ENCODE measurements at regions not wholly inside any gene's neighbourhood (a gene's known extent, or its start where the extent isn't known, plus 50 kb on each side); places are given as distances from the start of the nearest gene placed in this dataset.

DNA sequence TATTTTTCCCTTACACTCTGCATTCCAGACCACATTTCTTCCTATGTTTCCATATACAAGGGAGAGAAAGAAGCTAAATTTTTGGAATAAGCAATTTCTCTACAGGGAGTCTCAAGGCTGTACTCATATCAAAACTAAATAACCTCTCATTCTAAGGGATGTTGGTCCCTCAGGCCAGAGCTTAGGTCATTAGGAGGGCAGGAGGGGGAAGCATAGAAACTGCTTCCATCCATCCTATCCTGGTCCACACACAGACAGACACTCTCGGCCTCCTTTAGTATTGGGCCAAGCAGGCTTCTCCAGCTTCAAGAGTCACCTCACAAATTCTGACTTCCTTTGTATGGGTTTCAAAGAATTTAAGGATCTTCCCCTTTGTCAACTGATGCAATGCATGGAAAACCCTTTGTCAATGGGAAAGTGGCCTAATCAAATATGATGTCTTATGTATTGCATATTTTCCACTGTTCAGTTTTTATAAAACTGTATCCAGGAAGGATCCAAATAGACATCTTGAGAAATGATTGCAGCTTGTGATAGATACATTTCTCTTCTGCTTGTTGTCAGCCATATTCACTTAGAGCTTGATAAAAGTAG is 140.7 kb upstream of the RARB start:
- H3K4me3 Mint-ChIP-seq = no peak overlapping the region
- TF ChIP-seq, protein P1, sequence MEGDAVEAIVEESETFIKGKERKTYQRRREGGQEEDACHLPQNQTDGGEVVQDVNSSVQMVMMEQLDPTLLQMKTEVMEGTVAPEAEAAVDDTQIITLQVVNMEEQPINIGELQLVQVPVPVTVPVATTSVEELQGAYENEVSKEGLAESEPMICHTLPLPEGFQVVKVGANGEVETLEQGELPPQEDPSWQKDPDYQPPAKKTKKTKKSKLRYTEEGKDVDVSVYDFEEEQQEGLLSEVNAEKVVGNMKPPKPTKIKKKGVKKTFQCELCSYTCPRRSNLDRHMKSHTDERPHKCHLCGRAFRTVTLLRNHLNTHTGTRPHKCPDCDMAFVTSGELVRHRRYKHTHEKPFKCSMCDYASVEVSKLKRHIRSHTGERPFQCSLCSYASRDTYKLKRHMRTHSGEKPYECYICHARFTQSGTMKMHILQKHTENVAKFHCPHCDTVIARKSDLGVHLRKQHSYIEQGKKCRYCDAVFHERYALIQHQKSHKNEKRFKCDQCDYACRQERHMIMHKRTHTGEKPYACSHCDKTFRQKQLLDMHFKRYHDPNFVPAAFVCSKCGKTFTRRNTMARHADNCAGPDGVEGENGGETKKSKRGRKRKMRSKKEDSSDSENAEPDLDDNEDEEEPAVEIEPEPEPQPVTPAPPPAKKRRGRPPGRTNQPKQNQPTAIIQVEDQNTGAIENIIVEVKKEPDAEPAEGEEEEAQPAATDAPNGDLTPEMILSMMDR (IDR thresholded peaks at IDR 0.05) = no peak
- H3K9me3 Mint-ChIP-seq = peaks cover 3% of the 10 kb centered on the region
- ChIA-PET POLR2A (no interaction called here), CTCF (no interaction called here)
- H3K4me1 Mint-ChIP-seq (ENCODE audit: low read depth) = no peaks in the 10 kb centered on the region
- no peak overlapping the region for H3K27ac Mint-ChIP-seq
- no peaks in the 10 kb centered on the region for H3K36me3 Mint-ChIP-seq (ENCODE audit: low read depth)
- no peaks in the 10 kb centered on the region for H3K27me3 Mint-ChIP-seq
- intact Hi-C loops (cut with micrococcal nuclease) = no loop called here
- no peak for DNase-seq
- no peak for ATAC-seq

DNA sequence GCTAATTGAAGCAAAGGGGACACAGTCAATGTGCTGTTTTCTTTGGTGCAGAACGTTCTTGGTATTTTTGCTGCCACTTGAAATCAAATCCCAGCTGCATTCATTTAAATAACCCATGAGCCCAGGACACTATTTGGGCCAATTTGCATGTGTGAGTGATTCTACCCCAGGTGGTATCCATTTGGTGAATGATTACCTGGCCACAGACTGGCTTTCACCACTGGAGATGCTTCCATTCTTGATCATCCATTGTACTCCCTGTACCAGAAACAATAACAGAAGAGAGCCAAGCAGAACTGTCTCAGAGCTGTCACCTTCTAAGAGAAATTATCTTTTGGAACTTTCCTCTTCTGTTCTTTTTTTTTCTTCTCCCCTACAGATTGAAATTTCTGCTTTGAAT is 139.7 kb upstream of the RARB start:
- CTCF ChIA-PET = no interaction called here
- Mint-ChIP-seq H3K27ac (no peak overlapping the region), H3K27me3 (no peaks in the 10 kb centered on the region), H3K4me1 (ENCODE audit: low read depth) (no peaks in the 10 kb centered on the region), H3K36me3 (ENCODE audit: low read depth) (no peaks in the 10 kb centered on the region), H3K9me3 (peaks cover 3% of the 10 kb centered on the region), H3K4me3 (no peak overlapping the region)
- TF ChIP-seq, protein P1 (IDR thresholded peaks at IDR 0.05) = no peak
- POLR2A ChIA-PET = no interaction called here
- no peak for DNase-seq
- no peak for ATAC-seq
- intact Hi-C loops (cut with micrococcal nuclease) = no loop called here

DNA sequence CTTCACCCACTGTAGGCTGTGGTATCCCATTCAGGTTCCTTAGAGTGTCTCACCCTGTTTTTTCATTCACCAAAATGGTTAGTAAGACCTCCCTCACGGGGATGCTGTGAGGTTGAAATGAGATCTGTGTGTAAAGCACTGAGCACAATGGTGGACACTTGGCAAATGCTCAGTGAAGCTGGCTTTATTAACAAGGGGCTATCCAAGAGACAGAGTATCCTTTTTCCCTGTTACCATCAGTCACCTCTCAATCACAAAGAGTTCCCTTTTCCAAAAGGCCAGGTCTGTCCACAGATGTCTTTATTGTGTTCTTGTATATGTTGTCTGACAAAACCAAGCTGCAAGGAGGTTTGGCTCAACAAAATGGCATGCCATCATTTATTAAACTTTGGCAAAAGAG is 138.9 kb upstream of the RARB start:
- ChIA-PET CTCF (no interaction called here), POLR2A (no interaction called here)
- Mint-ChIP-seq H3K36me3 (ENCODE audit: low read depth) (no peaks in the 10 kb centered on the region), H3K4me1 (ENCODE audit: low read depth) (no peaks in the 10 kb centered on the region), H3K27ac (no peak overlapping the region), H3K4me3 (no peak overlapping the region), H3K27me3 (no peaks in the 10 kb centered on the region), H3K9me3 (peaks cover 3% of the 10 kb centered on the region)
- intact Hi-C loops (cut with micrococcal nuclease) = no loop called here
- ATAC-seq = no peak
- TF ChIP-seq, protein P1 (IDR thresholded peaks at IDR 0.05) = no peak
- DNase-seq = no peak

DNA sequence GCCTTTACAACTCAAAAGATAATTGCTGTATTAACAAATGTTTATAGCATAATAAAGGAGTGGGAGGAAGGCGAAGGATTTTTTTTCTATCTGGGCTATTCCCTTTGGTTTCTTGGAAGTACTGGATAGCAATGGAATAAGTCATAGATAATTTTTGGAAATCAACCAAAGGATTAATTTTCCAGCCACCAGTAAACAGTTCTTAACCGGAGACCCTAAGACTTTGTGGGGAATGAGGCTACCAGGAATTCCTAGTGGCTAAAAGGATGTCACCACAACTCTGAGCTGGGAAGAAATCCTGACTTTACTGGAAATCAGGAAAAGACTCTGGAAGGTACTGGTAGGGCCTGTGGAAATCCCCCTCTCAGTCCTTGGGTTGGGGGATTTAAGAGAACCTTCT is 138.4 kb upstream of the RARB start:
- ChIA-PET POLR2A (no interaction called here), CTCF (no interaction called here)
- no peaks in the 10 kb centered on the region for H3K4me1 Mint-ChIP-seq (ENCODE audit: low read depth)
- DNase-seq (no peak), ATAC-seq (no peak)
- no peak overlapping the region for H3K4me3 Mint-ChIP-seq
- intact Hi-C loops (cut with micrococcal nuclease) = no loop called here
- H3K27ac Mint-ChIP-seq = no peak overlapping the region
- TF ChIP-seq, protein P1 (IDR thresholded peaks at IDR 0.05) = no peak
- no peaks in the 10 kb centered on the region for H3K36me3 Mint-ChIP-seq (ENCODE audit: low read depth)
- peaks cover 3% of the 10 kb centered on the region for H3K9me3 Mint-ChIP-seq
- no peaks in the 10 kb centered on the region for H3K27me3 Mint-ChIP-seq

DNA sequence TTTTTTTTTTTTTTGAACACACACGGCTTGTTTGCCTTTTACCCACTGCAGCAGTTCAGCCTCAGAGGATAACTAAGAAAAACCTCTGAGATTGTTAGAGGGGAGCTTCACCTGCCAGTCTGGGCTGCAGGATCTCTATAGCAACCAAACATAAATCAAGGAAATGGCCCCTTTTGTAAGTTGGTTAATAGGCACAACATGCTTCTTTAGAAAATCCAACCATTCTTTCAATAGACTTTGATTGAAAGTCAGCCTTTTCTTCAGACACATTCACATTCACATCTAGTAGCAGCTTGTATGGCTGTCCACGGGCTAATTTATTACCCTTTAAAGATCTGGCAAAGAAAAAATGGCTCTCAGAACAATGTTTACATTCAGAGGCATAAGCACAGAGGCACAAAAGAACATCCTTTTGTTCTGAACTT is 136.6 kb upstream of the RARB start:
- H3K4me1 Mint-ChIP-seq (ENCODE audit: low read depth) = no peaks in the 10 kb centered on the region
- no peaks in the 10 kb centered on the region for H3K36me3 Mint-ChIP-seq (ENCODE audit: low read depth)
- no peaks in the 10 kb centered on the region for H3K27me3 Mint-ChIP-seq
- POLR2A ChIA-PET = no interaction called here
- ATAC-seq (no peak), DNase-seq (no peak)
- TF ChIP-seq, protein P1 (IDR thresholded peaks at IDR 0.05) = no peak
- H3K4me3 Mint-ChIP-seq = no peak overlapping the region
- CTCF ChIA-PET = no interaction called here
- intact Hi-C loops (cut with micrococcal nuclease) = no loop called here
- no peak overlapping the region for H3K27ac Mint-ChIP-seq
- H3K9me3 Mint-ChIP-seq = no peaks in the 10 kb centered on the region

Data from activated CD8-positive, alpha-beta T cell treated with anti-CD3 and anti-CD28 coated beads for 36 hours (primary cell).